Central memory CD4-positive, alpha-beta T cell (primary cell): ENCODE measurements at regions not wholly inside any gene's neighbourhood (a gene's known extent, or its start where the extent isn't known, plus 50 kb on each side); places are given as distances from the start of the nearest gene placed in this dataset.
A peak's percentile ranks its signal among the peaks of the same experiment; 100 is the strongest.
"Not testable (repeated sequence)": the region's sequence is repeated elsewhere in the genome, so short reads cannot be mapped to it uniquely, and the experiment has no call there.

Experiments
- DNase-seq: peaks from one replicate; pipeline ENCODE4 v3.0.0; 2022

DNA sequence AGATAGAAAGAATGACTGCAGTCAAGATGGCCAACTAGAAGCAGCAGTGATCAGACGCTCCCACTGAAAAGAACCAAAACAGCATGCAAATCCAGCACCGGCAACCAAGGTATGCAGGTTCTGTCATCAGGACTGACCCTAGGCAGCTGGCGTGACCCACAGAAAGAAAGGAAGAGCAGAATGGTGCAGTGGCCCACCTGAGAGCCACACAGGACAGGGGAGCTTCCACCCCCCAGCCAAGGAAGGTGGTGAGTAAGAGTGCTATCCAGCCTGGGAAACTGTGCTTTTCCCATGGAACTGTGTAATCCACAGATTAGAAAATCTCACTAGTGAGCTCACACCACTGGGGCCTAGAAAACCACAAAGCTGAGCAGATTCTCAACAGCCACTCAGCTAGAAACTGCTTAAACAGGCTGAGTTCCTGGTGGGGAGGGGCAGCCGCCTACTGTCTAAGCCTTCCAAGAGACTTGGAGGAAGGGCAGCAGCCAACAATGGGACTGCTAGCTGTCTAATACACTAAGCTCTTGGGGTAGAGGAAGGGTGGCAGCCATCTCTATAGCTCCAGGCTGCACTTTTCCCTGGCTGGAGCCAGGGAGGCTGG, 127.9 kb downstream of the EVA1A start:
- no peak for DNase-seq

DNA sequence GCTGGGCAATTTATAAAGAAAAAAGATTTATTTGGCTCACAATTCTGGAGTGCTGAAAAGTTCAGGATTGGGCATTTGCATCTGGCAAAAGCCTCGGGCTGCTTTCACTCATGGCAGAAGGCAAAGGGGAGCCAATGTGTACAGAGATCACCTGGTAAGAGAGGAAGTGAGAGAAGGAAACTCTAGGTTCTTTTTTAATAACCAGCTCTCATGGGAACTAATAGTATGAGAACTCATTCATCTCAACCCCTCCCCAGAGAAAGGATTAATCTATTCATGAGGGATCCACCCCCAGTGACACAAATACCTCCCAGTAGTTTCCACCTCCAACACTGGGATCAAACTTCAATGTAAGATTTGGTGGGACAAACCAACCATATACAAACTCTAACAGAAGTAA, 129.0 kb downstream of the EVA1A start:
- DNase-seq: no peak

DNA sequence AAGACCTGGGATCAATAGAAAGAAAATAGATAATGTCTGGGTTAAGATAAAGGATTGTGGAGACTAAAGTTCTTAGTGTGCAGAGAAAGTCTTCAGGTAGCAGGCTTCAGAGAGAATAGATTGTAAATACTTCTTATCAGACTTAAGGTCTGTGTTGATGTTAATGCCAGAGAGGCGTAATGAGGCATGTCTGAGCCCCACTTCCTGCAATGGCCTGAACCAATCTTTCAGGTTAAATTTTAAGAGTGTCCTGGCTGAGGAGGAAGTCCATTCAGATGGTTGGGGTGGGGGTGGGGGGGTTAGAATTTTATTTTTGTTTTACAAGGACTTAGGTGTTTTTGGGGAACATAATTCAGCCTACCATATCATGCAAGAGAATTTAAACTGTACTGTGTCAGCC, 129.5 kb downstream of the EVA1A start:
- no peak for DNase-seq

DNA sequence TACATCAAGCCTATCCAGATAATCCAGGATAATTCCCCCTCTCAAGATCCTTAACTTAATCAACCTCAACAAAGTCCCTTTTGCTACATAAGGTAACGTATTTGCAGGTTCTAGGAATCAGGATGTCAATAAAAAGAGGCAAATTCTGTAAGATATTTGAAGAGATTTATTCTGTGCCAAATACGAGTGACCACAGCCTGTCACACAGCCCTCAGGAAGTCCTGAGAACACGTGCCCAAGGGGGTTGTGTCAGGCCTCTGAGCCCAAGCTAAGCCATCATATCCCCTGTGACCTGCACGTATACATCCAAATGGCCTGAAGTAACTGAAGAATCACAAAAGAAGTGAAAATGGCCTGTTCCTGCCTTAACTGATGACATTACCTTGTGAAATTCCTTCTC, 130.3 kb downstream of the EVA1A start:
- not testable (repeated sequence) for DNase-seq

DNA sequence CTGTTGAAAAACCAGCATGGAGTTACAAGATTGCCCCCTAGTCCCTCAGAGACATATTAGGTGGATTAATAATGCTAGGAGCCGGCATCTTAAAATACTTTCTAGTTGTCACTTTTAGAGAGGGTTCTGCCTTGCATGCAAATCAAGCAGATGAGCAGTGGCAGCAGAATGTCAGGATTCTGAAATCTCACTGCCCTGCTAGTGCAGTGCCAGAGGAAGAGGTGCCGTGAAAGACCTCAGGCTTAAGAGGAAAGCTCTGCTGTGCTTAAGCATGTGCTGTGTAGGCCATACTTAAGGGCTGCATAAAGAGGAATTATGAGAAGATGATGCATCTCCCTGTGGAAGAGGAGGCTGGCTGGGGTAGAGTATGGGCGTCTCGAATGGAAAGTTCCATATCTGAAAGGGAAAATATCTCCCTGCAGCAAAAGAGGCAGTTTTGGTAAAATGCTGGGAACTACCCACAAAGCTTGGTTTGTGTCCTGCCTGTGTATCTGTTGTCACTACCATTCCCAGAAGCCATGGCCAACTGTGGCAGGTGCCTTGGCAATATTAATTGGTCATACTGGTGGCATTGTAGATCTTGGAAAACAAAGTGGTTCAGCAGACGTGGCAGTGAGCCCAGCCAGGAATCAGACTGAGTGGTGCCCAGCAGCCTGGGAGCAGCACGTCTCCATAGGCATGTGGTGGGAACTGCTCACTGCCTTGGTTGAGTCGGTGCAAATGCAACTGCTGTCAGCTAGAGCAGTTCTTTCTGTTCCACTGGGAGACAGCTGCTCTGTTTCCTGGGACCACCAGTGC, 131.9 kb downstream of the EVA1A start:
- DNase-seq: no peak

DNA sequence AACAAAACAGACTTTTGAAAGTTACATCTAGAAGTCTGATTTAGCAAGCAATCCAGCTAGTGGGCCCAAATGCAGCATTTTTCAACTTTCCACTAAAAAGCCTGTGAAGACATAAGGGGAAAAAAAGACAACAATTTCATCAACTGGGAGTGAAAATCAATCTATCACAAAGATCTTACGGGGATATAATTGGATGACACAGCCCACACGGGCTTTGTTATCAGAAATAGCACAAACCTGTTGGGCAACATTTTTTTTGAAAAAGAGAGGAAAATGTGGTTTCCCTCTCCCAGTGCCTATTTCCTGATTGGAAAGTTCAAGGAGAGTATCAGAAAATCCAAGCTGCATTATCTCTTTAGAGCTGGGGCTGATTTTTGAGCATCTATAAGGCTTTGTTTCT, 132.7 kb downstream of the EVA1A start:
- DNase-seq: no peak

DNA sequence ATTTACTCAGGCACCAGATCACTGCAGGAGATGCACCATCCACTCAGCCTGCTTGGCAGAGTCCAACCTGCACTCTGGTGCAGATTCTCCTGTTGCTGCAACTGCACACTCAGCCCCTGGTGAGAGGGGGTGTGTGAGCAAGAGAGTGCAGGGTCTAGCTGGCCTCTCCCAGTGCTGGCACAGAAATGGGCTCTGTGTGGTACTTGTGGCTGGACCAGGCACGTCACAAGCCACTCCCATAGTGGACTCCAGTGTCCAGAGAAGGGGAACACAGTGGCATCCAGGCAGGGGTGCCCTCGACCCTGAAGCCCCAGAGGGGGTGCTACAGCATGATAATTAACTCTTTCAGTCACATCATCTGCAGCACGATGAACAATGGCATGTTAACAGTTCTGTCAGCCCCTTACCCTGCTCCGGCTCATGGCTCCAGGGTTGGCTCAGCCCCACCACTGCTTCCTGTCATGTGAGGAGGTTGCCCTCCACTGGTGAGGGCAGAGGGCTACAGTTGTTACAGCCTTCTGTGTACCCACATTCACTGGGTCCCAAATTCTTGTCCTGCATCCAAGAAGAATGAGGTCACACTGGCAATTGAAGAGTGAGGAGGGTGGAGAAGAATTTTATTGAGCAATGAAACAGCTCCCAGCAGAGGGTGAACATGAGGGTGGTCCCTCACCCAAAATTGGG, 135.7 kb downstream of the EVA1A start:
- DNase-seq: no peak

DNA sequence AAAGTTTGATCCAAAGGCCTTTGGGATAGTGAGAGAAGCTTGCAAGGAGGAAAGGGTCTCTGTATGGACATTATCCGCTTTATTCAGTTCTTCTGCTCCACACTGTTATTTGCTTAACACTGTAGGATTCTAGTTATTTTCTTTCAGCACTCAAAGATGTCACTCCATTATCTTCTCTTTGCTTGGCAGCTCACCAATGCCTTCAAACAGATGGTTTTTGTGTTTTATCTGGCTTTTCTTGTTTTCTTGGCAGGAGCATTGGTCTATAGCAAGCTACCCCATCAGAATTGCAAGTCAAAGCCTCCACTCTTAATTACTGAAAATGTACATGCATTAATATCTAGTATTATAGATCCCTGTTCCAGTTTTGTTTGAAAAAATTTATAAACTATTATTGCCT, 138.8 kb downstream of the EVA1A start:
- DNase-seq: no peak

DNA sequence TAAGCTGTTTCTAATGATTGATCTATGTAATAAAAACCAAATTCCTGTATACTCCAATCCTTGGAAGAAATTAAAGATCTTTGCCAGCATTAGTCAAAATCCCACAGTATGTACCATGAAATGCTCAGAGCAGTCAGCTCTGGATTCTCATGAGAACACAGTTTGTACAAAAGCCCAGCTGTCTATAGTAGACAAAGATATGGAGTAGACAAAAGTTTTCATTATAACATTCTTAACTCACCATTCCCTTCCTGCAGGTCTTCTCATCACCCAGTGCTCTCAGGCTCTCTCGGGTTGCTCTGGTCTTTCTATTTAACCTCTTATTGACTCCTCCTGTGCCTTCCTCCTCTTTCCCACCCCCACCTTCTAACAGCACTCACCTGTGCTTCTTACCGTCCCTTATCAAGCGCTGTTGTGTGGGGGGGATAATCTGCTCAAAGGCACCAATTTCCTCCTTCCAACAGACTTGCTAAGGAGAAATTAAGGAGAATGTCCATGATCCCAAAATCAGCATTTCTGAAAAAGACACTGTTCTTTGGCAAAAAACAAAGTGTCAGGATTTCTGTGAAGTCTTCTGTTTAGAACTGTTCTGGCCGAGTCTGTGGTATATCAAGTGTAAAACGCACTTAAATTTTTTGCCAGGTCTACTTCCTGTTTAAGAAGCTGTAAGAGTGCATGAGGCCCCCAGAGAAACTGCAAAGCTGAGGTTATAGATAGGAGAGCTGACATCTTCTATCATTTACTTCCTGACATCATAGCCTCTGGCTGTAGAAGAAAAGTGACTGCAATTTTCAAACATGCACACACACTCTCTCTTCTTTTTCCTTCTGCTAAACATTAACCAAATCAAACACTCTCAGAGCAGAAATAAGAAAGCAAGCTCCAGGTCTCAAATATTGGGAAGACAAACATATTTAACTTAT, 144.1 kb downstream of the EVA1A start:
- no peak for DNase-seq

DNA sequence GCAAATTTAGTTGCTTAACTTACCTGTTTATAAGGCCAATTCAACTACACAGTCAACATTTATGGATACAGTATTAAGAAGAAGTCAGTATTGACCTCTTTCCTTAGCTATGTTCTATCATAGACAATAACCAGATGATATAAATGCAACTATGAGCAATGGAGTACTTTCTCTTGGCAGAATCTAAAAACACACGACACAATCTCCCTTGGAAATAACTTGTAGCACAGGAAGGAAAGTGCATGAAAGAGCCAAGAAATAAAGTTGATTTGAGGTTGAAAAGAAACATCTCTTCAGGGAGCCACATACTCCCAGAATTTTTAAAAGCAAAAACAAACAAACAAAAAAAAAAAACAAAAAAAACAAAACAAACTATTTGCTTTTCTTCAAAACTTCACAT, 145.0 kb downstream of the EVA1A start:
- no peak for DNase-seq

DNA sequence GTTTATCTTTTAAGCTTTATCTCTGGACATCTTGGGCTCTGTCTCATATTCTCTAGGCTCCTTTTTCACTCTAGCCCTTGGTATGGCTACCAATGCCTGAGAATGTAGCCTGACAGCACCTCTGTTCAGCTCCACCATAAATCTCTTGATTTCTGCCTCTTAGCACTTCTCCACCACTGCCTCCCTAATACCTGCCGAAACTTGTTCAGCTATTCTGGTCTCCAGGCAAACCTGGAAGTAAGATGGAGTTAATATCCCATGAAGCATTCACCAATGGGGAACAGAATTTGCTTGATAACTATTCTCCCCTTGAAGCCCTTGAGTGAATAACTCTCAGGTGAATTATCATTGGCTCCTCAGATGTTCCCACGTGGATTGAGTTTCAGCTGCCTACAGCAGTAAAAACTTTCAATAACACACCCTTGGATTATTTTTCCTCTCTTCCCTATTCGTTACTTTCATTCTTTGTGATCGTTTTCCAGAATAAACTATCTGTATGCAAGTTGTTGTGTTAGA, 145.6 kb downstream of the EVA1A start:
- DNase-seq: no peak

DNA sequence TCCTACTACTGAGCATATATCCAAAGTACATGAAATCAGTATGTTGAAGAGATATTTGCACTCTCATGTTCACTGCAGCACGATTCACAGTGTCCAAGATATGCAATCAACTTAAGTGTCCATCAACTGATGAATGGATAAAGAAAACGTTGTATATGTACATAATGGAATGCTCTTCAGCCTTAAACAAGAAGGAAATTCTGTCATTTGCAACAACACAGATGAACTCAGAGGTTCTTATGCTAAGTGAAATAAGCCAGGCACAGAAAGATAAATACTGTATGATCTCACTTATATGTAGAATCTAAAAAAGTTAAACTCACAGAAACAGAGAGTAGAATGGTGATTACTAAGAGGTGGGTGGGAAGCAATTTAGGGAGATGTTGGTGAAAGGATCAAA, 149.2 kb downstream of the EVA1A start:
- DNase-seq: no peak

DNA sequence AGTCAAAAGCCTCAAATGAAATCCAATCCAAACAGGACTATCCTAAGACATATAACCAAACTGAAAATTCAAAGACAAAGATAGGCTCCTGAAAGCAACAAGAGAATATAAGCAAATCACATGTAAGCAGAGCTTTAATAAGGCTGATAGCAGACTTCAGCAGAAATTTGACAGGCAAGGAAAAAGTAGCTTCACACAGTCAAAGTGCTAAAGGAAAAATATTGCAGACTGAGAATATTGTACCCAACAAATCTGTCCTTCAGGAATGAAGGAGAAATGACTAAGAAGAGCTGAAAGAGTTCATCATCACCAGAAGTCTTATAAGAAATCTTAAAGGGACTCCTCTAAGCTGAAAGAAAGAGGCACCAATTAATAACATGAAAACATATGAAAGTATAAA, 150.0 kb downstream of the EVA1A start:
- no peak for DNase-seq

DNA sequence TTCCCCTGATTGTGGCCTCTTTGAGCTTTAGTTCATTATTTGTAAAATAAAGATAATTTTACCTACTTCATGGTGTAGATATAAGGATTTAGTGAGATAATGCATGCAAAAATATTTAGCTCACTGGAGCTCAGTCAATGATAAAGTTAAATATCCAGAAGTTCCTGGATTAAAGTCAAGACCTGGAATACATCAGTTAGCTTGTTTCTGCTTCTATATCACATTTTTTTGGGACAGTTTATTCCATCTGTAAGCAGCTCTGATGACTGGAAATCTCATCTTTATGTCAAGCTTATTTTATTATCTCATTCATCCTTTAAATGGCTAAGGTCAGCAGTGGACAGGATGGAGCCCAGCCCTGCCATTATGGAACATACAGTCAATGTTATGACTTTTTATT, 152.0 kb downstream of the EVA1A start:
- no peak for DNase-seq

DNA sequence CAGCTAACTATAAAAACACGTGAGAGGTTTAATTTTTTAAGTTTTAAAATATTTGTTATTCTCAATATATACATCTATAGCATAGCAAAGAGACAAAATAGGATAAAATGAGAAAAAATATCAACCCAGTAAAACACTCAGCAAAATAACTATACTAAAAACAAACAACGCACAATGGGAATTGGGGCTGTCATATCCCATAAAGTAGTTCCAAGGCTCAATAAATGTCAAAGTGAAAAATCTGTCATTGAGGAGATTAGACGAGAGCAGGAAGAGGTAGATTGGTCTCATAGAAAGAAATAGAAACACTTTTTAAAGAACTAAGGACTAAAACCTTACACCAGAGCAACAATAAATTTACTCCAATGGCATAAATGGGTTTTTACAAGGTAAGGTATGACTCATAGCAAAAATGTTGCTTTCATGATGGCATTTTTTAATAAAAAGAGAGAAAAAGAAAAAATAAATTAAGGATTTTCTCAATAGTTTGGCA, 153.7 kb downstream of the EVA1A start:
- DNase-seq: no peak

DNA sequence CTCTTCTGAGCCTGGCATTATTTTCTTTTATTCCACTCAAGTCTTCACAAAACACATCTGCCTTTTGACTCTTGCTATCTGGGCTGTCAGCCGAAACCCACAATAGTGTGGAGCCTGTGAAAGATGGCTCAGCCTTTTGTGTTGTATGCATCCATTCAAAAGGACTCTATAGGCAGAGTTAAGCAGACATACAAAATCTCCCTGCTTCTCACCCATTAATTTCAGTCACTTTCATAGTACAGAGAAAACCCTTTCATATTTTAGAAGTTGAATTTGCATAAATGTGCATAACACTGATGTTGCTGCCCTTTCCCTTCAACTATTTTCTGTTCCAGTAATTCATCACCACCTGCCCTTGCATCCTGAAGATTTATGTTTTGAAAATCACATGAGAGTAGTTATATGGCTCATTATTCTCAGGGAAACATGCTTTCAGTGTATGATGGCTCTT, 154.6 kb downstream of the EVA1A start:
- no peak for DNase-seq

DNA sequence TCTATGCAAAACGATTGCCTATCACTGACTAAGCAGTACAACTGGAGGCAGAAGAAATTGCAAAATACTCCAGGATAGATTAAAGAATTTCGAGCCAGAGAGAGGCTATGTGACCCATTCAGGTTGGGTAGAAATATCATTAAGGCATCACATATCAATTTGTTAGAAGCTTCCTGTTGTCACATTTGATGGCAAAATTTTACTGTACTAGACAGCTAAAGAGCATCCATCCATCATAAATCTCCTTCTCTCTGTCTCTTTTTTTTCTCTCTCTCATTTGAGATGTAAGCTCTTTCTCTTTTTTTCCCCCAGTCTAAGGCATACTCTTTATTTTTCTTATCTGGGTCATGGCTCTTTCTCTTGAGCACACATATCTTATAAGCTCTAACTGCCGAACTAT, 155.7 kb downstream of the EVA1A start:
- no peak for DNase-seq

DNA sequence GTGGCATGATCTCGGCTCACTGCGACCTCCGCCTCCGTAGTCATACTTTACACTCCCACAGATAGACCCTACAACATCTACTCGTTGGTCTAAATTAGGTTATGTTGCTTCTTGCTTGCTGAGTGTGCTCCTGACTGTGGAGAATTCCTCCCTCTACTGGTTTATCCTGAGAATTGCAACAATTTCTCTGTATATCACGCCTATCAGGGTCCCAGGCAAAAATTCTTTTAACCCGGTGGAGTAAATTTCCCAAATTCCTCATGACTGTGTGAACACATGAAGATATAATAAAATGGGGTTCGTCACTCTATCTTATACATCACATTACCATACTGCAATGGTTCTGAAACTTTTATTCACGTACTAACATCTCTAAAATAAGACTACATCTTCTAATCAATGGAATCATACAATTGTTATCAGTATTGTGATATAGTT, 156.7 kb downstream of the EVA1A start:
- peak; percentile 27 for DNase-seq

DNA sequence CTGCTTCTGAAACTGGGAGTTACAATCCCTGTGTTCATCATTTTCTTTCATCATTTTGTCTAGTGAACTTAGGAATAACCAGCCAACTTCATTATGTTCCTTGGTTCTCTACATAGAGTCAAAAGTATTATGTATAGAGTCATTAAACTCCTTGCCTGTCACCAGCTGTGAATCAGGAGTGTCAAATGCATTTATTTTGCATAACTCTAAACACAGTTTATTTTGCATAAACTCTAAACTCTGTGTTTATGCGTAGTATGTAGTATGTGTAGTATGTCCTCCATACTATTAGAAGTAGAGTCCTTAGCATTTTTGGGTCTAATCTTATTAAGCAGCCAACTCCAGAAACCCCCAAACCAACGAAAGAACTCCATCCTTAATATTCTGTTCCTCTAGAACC, 164.4 kb downstream of the EVA1A start:
- DNase-seq: no peak

DNA sequence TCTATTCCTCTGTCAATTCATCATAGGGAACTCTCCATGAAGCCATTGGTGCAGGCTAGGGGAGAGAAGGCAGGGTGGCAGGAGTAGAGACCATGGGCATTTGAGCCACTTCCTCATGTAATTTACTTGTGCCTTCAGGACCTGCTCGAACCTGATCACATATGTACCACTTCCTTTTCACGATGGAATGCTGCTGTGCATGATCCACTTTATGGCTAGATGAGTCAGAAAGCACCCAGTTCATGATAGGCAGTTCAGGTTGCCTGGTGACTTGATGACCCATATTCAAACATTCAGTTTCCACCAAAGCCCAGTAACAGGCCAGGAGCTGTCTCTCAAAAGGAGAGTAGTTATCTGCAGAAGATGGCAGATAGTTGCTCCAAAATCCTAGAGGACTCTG, 166.0 kb downstream of the EVA1A start:
- DNase-seq: not testable (repeated sequence)

DNA sequence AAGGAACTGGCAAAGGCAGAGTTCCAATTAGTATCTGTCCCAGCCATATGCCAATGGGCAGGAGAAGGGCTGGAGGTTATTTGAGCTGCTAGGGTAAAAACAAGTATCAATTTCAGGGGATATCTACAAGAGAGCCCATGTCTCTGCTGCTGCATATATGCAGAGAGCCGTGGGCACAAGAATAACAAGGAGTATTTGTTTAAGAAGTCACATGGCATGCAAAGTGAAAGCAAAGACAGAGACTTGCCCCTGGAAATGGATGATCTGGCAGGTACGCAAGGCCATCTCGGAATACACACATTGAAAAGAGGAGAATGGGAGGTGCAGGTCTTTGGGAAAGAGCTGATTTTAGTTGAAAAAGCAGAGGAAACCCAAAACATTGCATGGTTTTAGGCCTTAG, 170.6 kb downstream of the EVA1A start:
- no peak for DNase-seq

DNA sequence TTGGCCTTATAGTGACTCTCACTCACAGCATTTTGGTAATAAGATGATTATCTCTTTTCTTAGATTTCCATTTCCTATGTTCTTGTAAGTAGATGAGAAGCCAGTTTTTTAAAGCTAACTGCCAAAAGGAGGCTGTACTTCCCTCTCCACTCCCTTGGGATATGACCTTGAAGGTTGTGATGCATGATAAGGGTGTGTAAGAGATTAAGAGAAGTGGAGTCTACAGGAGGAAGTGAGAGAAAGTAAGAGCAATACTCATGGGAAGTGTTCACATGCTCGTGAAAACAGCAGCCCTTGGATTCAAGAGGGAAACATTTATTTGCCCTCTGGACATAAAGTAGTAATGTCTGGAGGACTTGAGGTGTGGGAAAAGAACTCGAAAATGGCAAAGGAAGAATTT, 171.5 kb downstream of the EVA1A start:
- no peak for DNase-seq

DNA sequence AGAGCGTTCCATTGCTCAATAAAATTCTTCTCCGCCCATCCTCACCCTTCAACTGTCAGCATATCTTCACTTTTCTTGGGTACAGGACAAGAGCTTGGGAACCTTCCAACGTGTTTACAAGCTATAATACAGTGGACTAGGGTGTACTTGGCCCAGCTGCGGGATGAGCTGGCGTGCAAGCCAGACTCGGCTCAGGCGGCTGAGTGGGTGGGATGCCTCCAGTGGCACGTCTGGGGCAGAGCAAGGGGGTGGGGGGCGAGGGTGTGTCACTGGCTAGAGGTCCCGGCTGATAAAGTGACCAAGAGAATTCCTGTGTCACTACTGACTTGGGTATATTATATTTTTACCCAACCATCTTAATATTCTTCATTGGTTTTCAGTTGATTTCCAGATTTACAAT, 179.7 kb downstream of the EVA1A start:
- DNase-seq: no peak
